Endothelial cell of umbilical vein (primary cell): ENCODE measurements at regions not wholly inside any gene's neighbourhood (a gene's known extent, or its start where the extent isn't known, plus 50 kb on each side); places are given as distances from the start of the nearest gene placed in this dataset.

Experiments
- BruUV-seq: library from RNA; stranded (reverse); fragments of 400-500 nt; replicated peaks from 2 replicates; lab custom pipeline; 2021; lab: Mats Ljungman, UMichigan
- CTCF ChIA-PET: fragments of 300-600, 350-600 bp; sonication (Branson Sonifier 250); formaldehyde crosslinking; loops from one replicate; lab custom pipeline; 2021; ENCODE audit warnings: antibody characterized with exemption, inconsistent platforms; lab: Charles Lee
- POLR2A ChIA-PET: fragments of 300-600, 350-600 bp; sonication (Branson Sonifier 250); formaldehyde crosslinking; loops from one replicate; lab custom pipeline; 2021; ENCODE audit warnings: antibody characterized with exemption, inconsistent platforms; lab: Charles Lee
- DNase-seq: peaks from one replicate; pipeline ENCODE4 v3.0.0-alpha.2; 2011; ENCODE audit warnings: low read depth, low spot score
- FAIRE-seq: peaks from 2 replicates; lab custom pipeline; 2011; peaks lifted over from hg19 to GRCh38; lab: Jason Lieb, UNC
- H2AFZ ChIP-seq: 2 replicates; pipeline ENCODE4 v1.6.0; 2012; ENCODE audit warnings: low read depth, low read length, control low read depth, inconsistent platforms
- H3K27ac ChIP-seq: 2 replicates; pipeline ENCODE4 v1.5.1; 2011; ENCODE audit warnings: low read depth, mild to moderate bottlenecking, control low read depth, low read length, moderate library complexity; ENCODE audit not compliant: insufficient read depth
- H3K27me3 ChIP-seq, 2 experiments: 2 replicates each; pipeline versions ENCODE4 v1.6.0 to v1.6.1; 2011; ENCODE audit warnings: low read length in 2 of 2, mixed read lengths in 1 of 2; ENCODE audit not compliant: control insufficient read depth in 2 of 2, insufficient read depth in 2 of 2
- H3K36me3 ChIP-seq, 2 experiments: 2 replicates in 1 of 2; 3 replicates in 1 of 2; pipeline ENCODE4 v1.5.1; 2011; ENCODE audit warnings: low read length in 2 of 2, mild to moderate bottlenecking in 1 of 2, moderate library complexity in 1 of 2; ENCODE audit not compliant: control insufficient read depth in 2 of 2, insufficient read depth in 2 of 2; ENCODE audit errors: extremely low read depth in 1 of 2
- H3K4me1 ChIP-seq: 3 replicates; pipeline ENCODE4 v1.5.1; 2011; ENCODE audit warnings: mild to moderate bottlenecking, low read length; ENCODE audit not compliant: control insufficient read depth, insufficient read depth; ENCODE audit errors: extremely low read depth
- H3K4me2 ChIP-seq: 2 replicates; pipeline ENCODE4 v1.6.1; 2011; ENCODE audit warnings: low read length, control low read depth, mixed read lengths; ENCODE audit not compliant: insufficient read depth
- H3K4me3 ChIP-seq, 3 experiments: fragments of 200-600 bp in 1 of 3; sonication (generic), shearing (Covaris generic) in 1 of 3; replicated peaks in 1 of 3; 2 replicates each; pipeline ENCODE4 v1.5.1; 2011 to 2016; ENCODE audit warnings: control low read depth in 3 of 3, low read length in 3 of 3, mild to moderate bottlenecking in 2 of 3, inconsistent platforms in 1 of 3, low read depth in 1 of 3, moderate library complexity in 1 of 3; ENCODE audit not compliant: insufficient read depth in 1 of 3
- H3K79me2 ChIP-seq: 2 replicates; pipeline ENCODE4 v1.6.0; 2012; ENCODE audit warnings: low read length, inconsistent platforms; ENCODE audit not compliant: control insufficient read depth, insufficient read depth
- H3K9ac ChIP-seq: replicated peaks from 2 replicates; pipeline ENCODE3; 2011; ENCODE audit warnings: low read length, control low read depth; ENCODE audit not compliant: insufficient read depth; ENCODE audit errors: extremely low read depth
- H3K9me1 ChIP-seq: replicated peaks from 3 replicates; pipeline ENCODE4 v1.6.0; 2011; ENCODE audit warnings: mild to moderate bottlenecking, low read length; ENCODE audit not compliant: control insufficient read depth, insufficient read depth; ENCODE audit errors: extremely low read depth
- H3K9me3 ChIP-seq: replicated peaks from 2 replicates; pipeline ENCODE4 v1.5.1; 2012; ENCODE audit warnings: low read length, inconsistent platforms; ENCODE audit not compliant: control insufficient read depth, insufficient read depth
- H4K20me1 ChIP-seq: replicated peaks from 2 replicates; pipeline ENCODE3; 2011; ENCODE audit warnings: mild to moderate bottlenecking, low read length; ENCODE audit not compliant: control insufficient read depth, insufficient read depth; ENCODE audit errors: extremely low read depth
- CTCF ChIP-seq, 2 donors: IDR thresholded peaks; 1 replicate in 1 of 2; 2 replicates in 1 of 2; pipeline ENCODE4 v1.5.1; 2011; ENCODE audit warnings: low read length in 2 of 2, mild to moderate bottlenecking in 2 of 2, moderate library complexity in 2 of 2, control low read depth in 1 of 2, inconsistent platforms in 1 of 2, low read depth in 1 of 2; ENCODE audit not compliant: insufficient read depth in 1 of 2; ENCODE audit errors: extremely low read depth in 1 of 2
- EZH2 ChIP-seq: IDR thresholded peaks from 2 replicates; pipeline ENCODE4 v1.6.1; 2012; ENCODE audit warnings: borderline replicate concordance, low read depth, mild to moderate bottlenecking, moderate library complexity, low read length, inconsistent platforms; ENCODE audit not compliant: severe bottlenecking
- FOS ChIP-seq: IDR thresholded peaks from 2 replicates; pipeline ENCODE4 v1.6.1; 2011; ENCODE audit warnings: mild to moderate bottlenecking, low read length, moderate library complexity, borderline replicate concordance; ENCODE audit not compliant: insufficient read depth
- GATA2 ChIP-seq: IDR thresholded peaks from 2 replicates; pipeline ENCODE4 v1.7.0; 2011; ENCODE audit warnings: low read depth, mild to moderate bottlenecking, moderate library complexity, mixed read lengths, low read length; ENCODE audit not compliant: insufficient read length, insufficient read depth
- JUN ChIP-seq: IDR thresholded peaks from 2 replicates; pipeline ENCODE4 v1.6.1; 2011; ENCODE audit warnings: borderline replicate concordance, low read depth; ENCODE audit not compliant: insufficient read length, insufficient read depth
- MAX ChIP-seq: IDR thresholded peaks from 2 replicates; pipeline ENCODE4 v1.6.1; 2011; ENCODE audit not compliant: insufficient read depth, insufficient read length
- MYC ChIP-seq: IDR thresholded peaks from one replicate; pipeline ENCODE4 v1.6.1; 2011; ENCODE audit warnings: mild to moderate bottlenecking, low read depth, low read length
- POLR2A ChIP-seq: IDR thresholded peaks from 2 replicates; pipeline ENCODE4 v1.6.1; 2012; ENCODE audit warnings: low read depth, mild to moderate bottlenecking, control low read depth, low read length
- POLR2AphosphoS5 ChIP-seq: IDR thresholded peaks from 2 replicates; pipeline ENCODE4 v1.6.1; 2012; ENCODE audit warnings: low read depth, mild to moderate bottlenecking, control low read depth, low read length, moderate library complexity; ENCODE audit not compliant: insufficient read depth
- dilution Hi-C: fragments of 300-500 bp; cut with MboI; formaldehyde crosslinking; loops from one replicate; pipeline ENCODE4 v1.15.0; 2019; ENCODE audit warnings: low sequenced_read_pairs; ENCODE audit not compliant: extremely low pct_ligation_motif_present
- intact Hi-C: fragments of 100-400 bp; cut with micrococcal nuclease; formaldehyde crosslinking; loops from one replicate; pipeline ENCODE4 v1.10.0; 2022

GRCh38 chrX:147626605-147627004 lies 285.1 kb upstream of the FMR1 start:
- H3K9ac ChIP-seq, result no peak overlapping the region
- H3K4me3 ChIP-seq, result no peak overlapping the region
- no peaks in the 10 kb centered on the region for H3K9me1 ChIP-seq
- H3K79me2 ChIP-seq, result no peaks in the 10 kb centered on the region
- no peak for FAIRE-seq
- ChIA-PET CTCF (no interaction called here), POLR2A (no interaction called here)
- H3K9me3 ChIP-seq, result no peaks in the 10 kb centered on the region
- no TSS peak for BruUV-seq
- DNase-seq, result no peak
- dilution Hi-C loops, result no loop called here
- H3K27me3 ChIP-seq, result no peaks in the 10 kb centered on the region
- H3K4me1 ChIP-seq, result no peaks in the 10 kb centered on the region
- intact Hi-C loops, result no loop called here
- TF ChIP-seq CTCF (IDR thresholded peaks at IDR 0.05; ENCODE audit: extremely low read depth in 1 of 2, insufficient read depth in 1 of 2, low read depth in 1 of 2, low read length in 2 of 2) (no peak), POLR2AphosphoS5 (no peak), FOS (no peak), MYC (no peak), EZH2 (no peak), GATA2 (no peak), POLR2A (no peak), MAX (no peak), JUN (no peak)
- no peaks in the 10 kb centered on the region for H3K36me3 ChIP-seq
- H3K4me2 ChIP-seq, result no peak overlapping the region
- no peaks in the 10 kb centered on the region for H4K20me1 ChIP-seq
- no peak overlapping the region for H2AFZ ChIP-seq
- no peak overlapping the region for H3K27ac ChIP-seq
